ENCODE measurements at regions not wholly inside any gene's neighbourhood (a gene's known extent, or its start where the extent isn't known, plus 50 kb on each side); places are given as distances from the start of the nearest gene placed in this dataset.

GRCh38 chr10:111186358-111186757 lies 109.5 kb downstream of the ADRA2A start:
- TF ChIP-seq CTCF (tag by site-specific recombination; IDR thresholded peaks at IDR 0.05) (no peak), SCRT2 (tag by site-specific recombination; IDR thresholded peaks at IDR 0.05) (no peak), ZNF280D (tag by site-specific recombination; IDR thresholded peaks at IDR 0.05) (no peak), ZNF174 (tag by site-specific recombination; IDR thresholded peaks at IDR 0.05) (no peak), ZNF175 (tag by site-specific recombination; IDR thresholded peaks at IDR 0.05) (no peak), PBX3 (CRISPR knock-in tag; IDR thresholded peaks at IDR 0.05) (no peak), REST (tag by site-specific recombination; IDR thresholded peaks at IDR 0.05) (no peak), YY1 (tag by site-specific recombination; IDR thresholded peaks at IDR 0.05) (no peak), TCF7L2 (IDR thresholded peaks at IDR 0.05; ENCODE audit: borderline replicate concordance, low read depth, low read length) (no peak), ZNF24 (tag by site-specific recombination; IDR thresholded peaks at IDR 0.05) (no peak), ZNF10 (tag by site-specific recombination; IDR thresholded peaks at IDR 0.05) (no peak), GFI1B (tag by site-specific recombination; IDR thresholded peaks at IDR 0.05) (no peak), ZBTB26 (tag by site-specific recombination; optimal IDR thresholded peaks at IDR 0.05) (no peak)
- TF ChIP-seq, protein P1, sequence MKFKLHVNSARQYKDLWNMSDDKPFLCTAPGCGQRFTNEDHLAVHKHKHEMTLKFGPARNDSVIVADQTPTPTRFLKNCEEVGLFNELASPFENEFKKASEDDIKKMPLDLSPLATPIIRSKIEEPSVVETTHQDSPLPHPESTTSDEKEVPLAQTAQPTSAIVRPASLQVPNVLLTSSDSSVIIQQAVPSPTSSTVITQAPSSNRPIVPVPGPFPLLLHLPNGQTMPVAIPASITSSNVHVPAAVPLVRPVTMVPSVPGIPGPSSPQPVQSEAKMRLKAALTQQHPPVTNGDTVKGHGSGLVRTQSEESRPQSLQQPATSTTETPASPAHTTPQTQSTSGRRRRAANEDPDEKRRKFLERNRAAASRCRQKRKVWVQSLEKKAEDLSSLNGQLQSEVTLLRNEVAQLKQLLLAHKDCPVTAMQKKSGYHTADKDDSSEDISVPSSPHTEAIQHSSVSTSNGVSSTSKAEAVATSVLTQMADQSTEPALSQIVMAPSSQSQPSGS (tag by site-specific recombination; IDR thresholded peaks at IDR 0.05; ENCODE audit: low read depth): no peak

Measured in HEK293 (cell line).